ENCODE measurements at regions not wholly inside any gene's neighbourhood (a gene's known extent, or its start where the extent isn't known, plus 50 kb on each side); places are given as distances from the start of the nearest gene placed in this dataset.
"Not testable (repeated sequence)": the region's sequence is repeated elsewhere in the genome, so short reads cannot be mapped to it uniquely, and the experiment has no call there.

- DNase-seq, result no peak
Observed at GRCh38 chr1:213538251-213538650, 449.5 kb upstream of the PROX1 start.

- no peak for DNase-seq
Observed at GRCh38 chr1:213539464-213539863, 448.3 kb upstream of the PROX1 start.

- no peak for DNase-seq
Observed at GRCh38 chr1:213541641-213542040, 446.1 kb upstream of the PROX1 start.

- not testable (repeated sequence) for DNase-seq
Observed at GRCh38 chr1:213545181-213545580, 442.6 kb upstream of the PROX1 start.

GRCh38 chr1:213549982-213550381 lies 437.8 kb upstream of the PROX1 start:
- no peak for DNase-seq

- DNase-seq, result no peak
Observed at GRCh38 chr1:213550804-213551203, 437.0 kb upstream of the PROX1 start.

- no peak for DNase-seq
Observed at GRCh38 chr1:213552045-213552444, 435.7 kb upstream of the PROX1 start.

GRCh38 chr1:213560226-213560625 lies 427.5 kb upstream of the PROX1 start:
- DNase-seq, result no peak

- no peak for DNase-seq
Observed at GRCh38 chr1:213561870-213562269, 425.9 kb upstream of the PROX1 start.

GRCh38 chr1:213564215-213564659 lies 423.5 kb upstream of the PROX1 start:
- no peak for DNase-seq

GRCh38 chr1:213568929-213569815 lies 418.6 kb upstream of the PROX1 start:
- DNase-seq, result no peak

- DNase-seq, result no peak
Observed at GRCh38 chr1:213569816-213570150, 418.0 kb upstream of the PROX1 start.

- DNase-seq, result no peak
Observed at GRCh38 chr1:213570487-213570886, 417.3 kb upstream of the PROX1 start.

- DNase-seq, result no peak
Observed at GRCh38 chr1:213571419-213571818, 416.4 kb upstream of the PROX1 start.

- no peak for DNase-seq
Observed at GRCh38 chr1:213571843-213572242, 415.9 kb upstream of the PROX1 start.

- no peak for DNase-seq
Observed at GRCh38 chr1:213572912-213573647, 414.7 kb upstream of the PROX1 start.

- DNase-seq, result no peak
Observed at GRCh38 chr1:213573648-213574009, 414.1 kb upstream of the PROX1 start.

- DNase-seq, result no peak
Observed at GRCh38 chr1:213582976-213583567, 404.7 kb upstream of the PROX1 start.

- DNase-seq, result no peak
Observed at GRCh38 chr1:213584272-213584671, 403.5 kb upstream of the PROX1 start.

- DNase-seq, result no peak
Observed at GRCh38 chr1:213585402-213585801, 402.4 kb upstream of the PROX1 start.

- DNase-seq, result no peak
Observed at GRCh38 chr1:213585959-213586586, 401.7 kb upstream of the PROX1 start.

GRCh38 chr1:213586587-213586972 lies 401.2 kb upstream of the PROX1 start:
- no peak for DNase-seq

GRCh38 chr1:213596729-213597128 lies 391.0 kb upstream of the PROX1 start:
- DNase-seq, result no peak

Measured in occipital lobe (tissue), 1 donor.